ENCODE measurements at regions not wholly inside any gene's neighbourhood (a gene's known extent, or its start where the extent isn't known, plus 50 kb on each side); places are given as distances from the start of the nearest gene placed in this dataset.

GRCh38 chr12:84136862-84137367 lies 775.7 kb downstream of the SLC6A15 start:
- TF ChIP-seq CSDC2 (CRISPR knock-in tag; IDR thresholded peaks at IDR 0.05) (no peak; the same call in 1 of the 2 replicates), ESRRG (CRISPR knock-in tag; IDR thresholded peaks at IDR 0.05) (peak; percentile 90; the same call in 1 of the 2 replicates), OSR1 (CRISPR knock-in tag; IDR thresholded peaks at IDR 0.05) (no peak), ZFP3 (CRISPR knock-in tag; IDR thresholded peaks at IDR 0.05) (peak; percentile 55; the same call in 1 of the 2 replicates), ZFP30 (CRISPR knock-in tag; IDR thresholded peaks at IDR 0.05) (no peak), TOX (CRISPR knock-in tag; IDR thresholded peaks at IDR 0.05; ENCODE audit: borderline replicate concordance) (peak; percentile 52; the same call in 1 of the 2 replicates), GLIS3 (CRISPR knock-in tag; IDR thresholded peaks at IDR 0.05) (peak; percentile 83)
- TF ChIP-seq, protein P1, sequence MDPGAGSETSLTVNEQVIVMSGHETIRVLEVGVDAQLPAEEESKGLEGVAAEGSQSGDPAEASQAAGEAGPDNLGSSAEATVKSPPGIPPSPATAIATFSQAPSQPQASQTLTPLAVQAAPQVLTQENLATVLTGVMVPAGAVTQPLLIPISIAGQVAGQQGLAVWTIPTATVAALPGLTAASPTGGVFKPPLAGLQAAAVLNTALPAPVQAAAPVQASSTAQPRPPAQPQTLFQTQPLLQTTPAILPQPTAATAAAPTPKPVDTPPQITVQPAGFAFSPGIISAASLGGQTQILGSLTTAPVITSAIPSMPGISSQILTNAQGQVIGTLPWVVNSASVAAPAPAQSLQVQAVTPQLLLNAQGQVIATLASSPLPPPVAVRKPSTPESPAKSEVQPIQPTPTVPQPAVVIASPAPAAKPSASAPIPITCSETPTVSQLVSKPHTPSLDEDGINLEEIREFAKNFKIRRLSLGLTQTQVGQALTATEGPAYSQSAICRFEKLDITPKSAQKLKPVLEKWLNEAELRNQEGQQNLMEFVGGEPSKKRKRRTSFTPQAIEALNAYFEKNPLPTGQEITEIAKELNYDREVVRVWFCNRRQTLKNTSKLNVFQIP (CRISPR knock-in tag; IDR thresholded peaks at IDR 0.05; ENCODE audit: borderline replicate concordance, low read depth): peak; percentile 45; the same call in 1 of the 2 replicates
- TF ChIP-seq, protein P2, sequence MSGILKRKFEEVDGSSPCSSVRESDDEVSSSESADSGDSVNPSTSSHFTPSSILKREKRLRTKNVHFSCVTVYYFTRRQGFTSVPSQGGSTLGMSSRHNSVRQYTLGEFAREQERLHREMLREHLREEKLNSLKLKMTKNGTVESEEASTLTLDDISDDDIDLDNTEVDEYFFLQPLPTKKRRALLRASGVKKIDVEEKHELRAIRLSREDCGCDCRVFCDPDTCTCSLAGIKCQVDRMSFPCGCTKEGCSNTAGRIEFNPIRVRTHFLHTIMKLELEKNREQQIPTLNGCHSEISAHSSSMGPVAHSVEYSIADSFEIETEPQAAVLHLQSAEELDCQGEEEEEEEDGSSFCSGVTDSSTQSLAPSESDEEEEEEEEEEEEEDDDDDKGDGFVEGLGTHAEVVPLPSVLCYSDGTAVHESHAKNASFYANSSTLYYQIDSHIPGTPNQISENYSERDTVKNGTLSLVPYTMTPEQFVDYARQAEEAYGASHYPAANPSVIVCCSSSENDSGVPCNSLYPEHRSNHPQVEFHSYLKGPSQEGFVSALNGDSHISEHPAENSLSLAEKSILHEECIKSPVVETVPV (CRISPR knock-in tag; IDR thresholded peaks at IDR 0.05): peak; percentile 89
- TF ChIP-seq, protein P3, sequence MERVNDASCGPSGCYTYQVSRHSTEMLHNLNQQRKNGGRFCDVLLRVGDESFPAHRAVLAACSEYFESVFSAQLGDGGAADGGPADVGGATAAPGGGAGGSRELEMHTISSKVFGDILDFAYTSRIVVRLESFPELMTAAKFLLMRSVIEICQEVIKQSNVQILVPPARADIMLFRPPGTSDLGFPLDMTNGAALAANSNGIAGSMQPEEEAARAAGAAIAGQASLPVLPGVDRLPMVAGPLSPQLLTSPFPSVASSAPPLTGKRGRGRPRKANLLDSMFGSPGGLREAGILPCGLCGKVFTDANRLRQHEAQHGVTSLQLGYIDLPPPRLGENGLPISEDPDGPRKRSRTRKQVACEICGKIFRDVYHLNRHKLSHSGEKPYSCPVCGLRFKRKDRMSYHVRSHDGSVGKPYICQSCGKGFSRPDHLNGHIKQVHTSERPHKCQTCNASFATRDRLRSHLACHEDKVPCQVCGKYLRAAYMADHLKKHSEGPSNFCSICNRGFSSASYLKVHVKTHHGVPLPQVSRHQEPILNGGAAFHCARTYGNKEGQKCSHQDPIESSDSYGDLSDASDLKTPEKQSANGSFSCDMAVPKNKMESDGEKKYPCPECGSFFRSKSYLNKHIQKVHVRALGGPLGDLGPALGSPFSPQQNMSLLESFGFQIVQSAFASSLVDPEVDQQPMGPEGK (CRISPR knock-in tag; IDR thresholded peaks at IDR 0.05; ENCODE audit: borderline replicate concordance): peak; percentile 92

All from SK-N-SH treated with all-trans-retinoic acid at 6 μM for 48 hours (cell line).